CD4-positive, CD25-positive, alpha-beta regulatory T cell (primary cell): ENCODE measurements at regions not wholly inside any gene's neighbourhood (a gene's known extent, or its start where the extent isn't known, plus 50 kb on each side); places are given as distances from the start of the nearest gene placed in this dataset.
"Not testable (repeated sequence)": the region's sequence is repeated elsewhere in the genome, so short reads cannot be mapped to it uniquely, and the experiment has no call there.

Experiments used
- ATAC-seq, 2 donors: fragments of 150-1000 bp; cut with Tn5 transposase; one replicate each; pipeline ENCODE4 v1.10.0; 2021; ENCODE audit warnings: low read depth in 2 of 2, moderate number of reproducible peaks in 2 of 2, moderate library complexity in 1 of 2
- DNase-seq, 3 donors: peaks; one replicate each; pipeline versions ENCODE4 v3.0.0 to v3.0.0-alpha.2; 2012 to 2022; ENCODE audit warnings: mixed read lengths in 1 of 3
- H3K27ac ChIP-seq: one replicate; pipeline ENCODE4 v1.7.0; 2013; ENCODE audit warnings: mild to moderate bottlenecking, low read length; ENCODE audit not compliant: insufficient read depth, poor library complexity, severe bottlenecking
- H3K27me3 ChIP-seq: one replicate; pipeline ENCODE4 v1.7.0; 2013; ENCODE audit warnings: low read length; ENCODE audit not compliant: control insufficient read depth, insufficient read depth
- H3K36me3 ChIP-seq: one replicate; pipeline ENCODE4 v1.7.0; 2013; ENCODE audit warnings: mild to moderate bottlenecking, low read length, moderate library complexity; ENCODE audit not compliant: control insufficient read depth, insufficient read depth
- H3K4me1 ChIP-seq: 2 replicates; pipeline ENCODE4 v1.7.0; 2013; ENCODE audit warnings: mild to moderate bottlenecking, low read length; ENCODE audit not compliant: insufficient read depth, control insufficient read depth, poor library complexity, severe bottlenecking
- H3K4me3 ChIP-seq: one replicate; pipeline ENCODE4 v1.7.0; 2013; ENCODE audit warnings: low read depth, mild to moderate bottlenecking, low read length, moderate library complexity
- H3K9me3 ChIP-seq, 2 experiments: 1 replicate in 1 of 2; 2 replicates in 1 of 2; pipeline ENCODE4 v1.7.0; 2013; ENCODE audit warnings: low read length in 2 of 2, mild to moderate bottlenecking in 1 of 2, moderate library complexity in 1 of 2; ENCODE audit not compliant: control insufficient read depth in 2 of 2
- H3K27ac Mint-ChIP-seq, 3 donors: one replicate each; pipeline ENCODE4 v1.8.0; 2020 to 2022; ENCODE audit warnings: mild to moderate bottlenecking in 3 of 3, mixed read lengths in 3 of 3, moderate library complexity in 2 of 3
- H3K27me3 Mint-ChIP-seq: one replicate; pipeline ENCODE4 v1.8.0; 2022; ENCODE audit warnings: mild to moderate bottlenecking, mixed read lengths
- H3K36me3 Mint-ChIP-seq: one replicate; pipeline ENCODE4 v1.8.0; 2020; ENCODE audit warnings: mixed read lengths
- H3K4me1 Mint-ChIP-seq, 4 donors: one replicate each; pipeline ENCODE4 v1.8.0; 2020 to 2022; ENCODE audit warnings: mixed read lengths in 4 of 4, mild to moderate bottlenecking in 1 of 4
- H3K4me3 Mint-ChIP-seq, 4 donors: one replicate each; pipeline ENCODE4 v1.8.0; 2020 to 2022; ENCODE audit warnings: mild to moderate bottlenecking in 4 of 4, mixed read lengths in 4 of 4, moderate library complexity in 3 of 4
- H3K9me3 Mint-ChIP-seq, 7 donors: one replicate each; pipeline ENCODE4 v1.8.0; 2020 to 2022; ENCODE audit warnings: mixed read lengths in 7 of 7, mild to moderate bottlenecking in 3 of 7, moderate library complexity in 2 of 7

- Mint-ChIP-seq H3K4me1 (no peaks in the 10 kb centered on the region), H3K9me3 (peaks cover 0 to 2% (median 0%) of the 10 kb centered on the region in 7 donors)
Observed at GRCh38 chr10:23493711-23494110, 54.8 kb downstream of the OTUD1 start.

GRCh38 chr10:23496727-23497126 is 57.9 kb downstream of the OTUD1 start:
- no peak overlapping the region for H3K27ac ChIP-seq
- no peak overlapping the region for H3K27ac Mint-ChIP-seq
- H3K36me3 ChIP-seq = no peaks in the 10 kb centered on the region
- H3K4me1 ChIP-seq = no peaks in the 10 kb centered on the region
- no peaks in the 10 kb centered on the region for H3K27me3 ChIP-seq
- no peaks in the 10 kb centered on the region for H3K4me1 Mint-ChIP-seq
- H3K9me3 ChIP-seq = no peaks in the 10 kb centered on the region
- H3K9me3 Mint-ChIP-seq = peaks cover 0 to 2% (median 0%) of the 10 kb centered on the region in 7 donors
- DNase-seq (no peak), ATAC-seq (no peak)
- peaks cover 31% of the 10 kb centered on the region for H3K27me3 Mint-ChIP-seq
- no peaks in the 10 kb centered on the region for H3K36me3 Mint-ChIP-seq
- H3K4me3 ChIP-seq = no peak overlapping the region
- no peak overlapping the region for H3K4me3 Mint-ChIP-seq

More at GRCh38 chr10:23493711-23494110, 54.8 kb downstream of the OTUD1 start:
- H3K27me3 Mint-ChIP-seq = peaks cover 38% of the 10 kb centered on the region
- Histone ChIP-seq H3K9me3 (no peaks in the 10 kb centered on the region), H3K27ac (no peak overlapping the region), H3K36me3 (no peaks in the 10 kb centered on the region), H3K4me3 (no peak overlapping the region), H3K27me3 (no peaks in the 10 kb centered on the region), H3K4me1 (no peaks in the 10 kb centered on the region)
- ATAC-seq (no peak), DNase-seq (no peak)
- H3K36me3 Mint-ChIP-seq = no peaks in the 10 kb centered on the region
- H3K4me3 Mint-ChIP-seq = no peak overlapping the region
- no peak overlapping the region for H3K27ac Mint-ChIP-seq

GRCh38 chr10:23499372-23500132 is 60.7 kb downstream of the OTUD1 start:
- H3K4me3 Mint-ChIP-seq = no peak overlapping the region
- Histone ChIP-seq H3K4me1 (no peaks in the 10 kb centered on the region), H3K27ac (no peak overlapping the region), H3K9me3 (no peaks in the 10 kb centered on the region), H3K36me3 (no peaks in the 10 kb centered on the region), H3K27me3 (no peaks in the 10 kb centered on the region), H3K4me3 (no peak overlapping the region)
- ATAC-seq (no peak), DNase-seq (no peak)
- peaks cover 30% of the 10 kb centered on the region for H3K27me3 Mint-ChIP-seq
- H3K4me1 Mint-ChIP-seq = no peaks in the 10 kb centered on the region
- H3K9me3 Mint-ChIP-seq = peaks cover 0 to 2% (median 0%) of the 10 kb centered on the region in 7 donors
- H3K27ac Mint-ChIP-seq = no peak overlapping the region
- H3K36me3 Mint-ChIP-seq = no peaks in the 10 kb centered on the region

GRCh38 chr10:23505797-23506465 is 67.1 kb downstream of the OTUD1 start:
- no peaks in the 10 kb centered on the region for H3K27me3 ChIP-seq
- no peaks in the 10 kb centered on the region for H3K4me1 Mint-ChIP-seq
- DNase-seq = no peak
- H3K27me3 Mint-ChIP-seq = peaks cover 18% of the 10 kb centered on the region
- ATAC-seq = no peak
- no peaks in the 10 kb centered on the region for H3K36me3 ChIP-seq
- no peaks in the 10 kb centered on the region for H3K9me3 ChIP-seq
- H3K27ac Mint-ChIP-seq = no peak overlapping the region
- H3K4me1 ChIP-seq = no peaks in the 10 kb centered on the region
- no peak overlapping the region for H3K4me3 Mint-ChIP-seq
- H3K9me3 Mint-ChIP-seq = peaks cover 0 to 7% (median 0%) of the 10 kb centered on the region in 7 donors
- H3K36me3 Mint-ChIP-seq = no peaks in the 10 kb centered on the region
- no peak overlapping the region for H3K4me3 ChIP-seq
- no peak overlapping the region for H3K27ac ChIP-seq

GRCh38 chr10:23512355-23513058 is 73.6 kb downstream of the OTUD1 start:
- Histone ChIP-seq H3K4me3 (no peak overlapping the region), H3K27me3 (peaks cover 7% of the 10 kb centered on the region), H3K27ac (no peak overlapping the region), H3K36me3 (no peaks in the 10 kb centered on the region), H3K4me1 (no peaks in the 10 kb centered on the region), H3K9me3 (no peaks in the 10 kb centered on the region)
- Mint-ChIP-seq H3K36me3 (no peaks in the 10 kb centered on the region), H3K27me3 (peaks cover 45% of the 10 kb centered on the region), H3K9me3 (peaks cover 0 to 7% (median 1%) of the 10 kb centered on the region in 7 donors), H3K4me1 (no peaks in the 10 kb centered on the region), H3K27ac (no peak overlapping the region), H3K4me3 (no peak overlapping the region)
- no peak for ATAC-seq
- no peak for DNase-seq

GRCh38 chr10:23513621-23514020 is 74.7 kb downstream of the OTUD1 start:
- not testable (repeated sequence) for H3K4me3 Mint-ChIP-seq, H3K36me3 ChIP-seq, H3K9me3 Mint-ChIP-seq, DNase-seq, H3K4me1 Mint-ChIP-seq, ATAC-seq, H3K36me3 Mint-ChIP-seq, H3K27me3 ChIP-seq, H3K27ac ChIP-seq, H3K9me3 ChIP-seq, H3K4me3 ChIP-seq, H3K27ac Mint-ChIP-seq, H3K4me1 ChIP-seq
- peaks cover 47% of the 10 kb centered on the region for H3K27me3 Mint-ChIP-seq

- Histone ChIP-seq H3K36me3 (no peaks in the 10 kb centered on the region), H3K27me3 (peaks cover 7% of the 10 kb centered on the region), H3K9me3 (no peaks in the 10 kb centered on the region), H3K4me3 (no peak overlapping the region), H3K4me1 (no peaks in the 10 kb centered on the region), H3K27ac (no peak overlapping the region)
- no peaks in the 10 kb centered on the region for H3K36me3 Mint-ChIP-seq
- peaks cover 0 to 2% (median 1%) of the 10 kb centered on the region in 7 donors for H3K9me3 Mint-ChIP-seq
- H3K4me3 Mint-ChIP-seq = no peak overlapping the region
- ATAC-seq (no peak), DNase-seq (peak in 1 of 3 donors; percentile 34)
- no peak overlapping the region for H3K27ac Mint-ChIP-seq
- H3K27me3 Mint-ChIP-seq = peaks cover 48% of the 10 kb centered on the region
- H3K4me1 Mint-ChIP-seq = no peaks in the 10 kb centered on the region
Observed at GRCh38 chr10:23514321-23514720, 75.4 kb downstream of the OTUD1 start.
